KMS-11 (cell line): ENCODE measurements at regions not wholly inside any gene's neighbourhood (a gene's known extent, or its start where the extent isn't known, plus 50 kb on each side); places are given as distances from the start of the nearest gene placed in this dataset.

Experiments
- H2AFZ ChIP-seq: fragments of 200-600 bp; sonication (generic); 2 replicates; pipeline ENCODE4 v1.6.1; 2016; ENCODE audit warnings: antibody characterized with exemption, mixed run types, low read depth
- H3K27ac ChIP-seq: fragments of 200-600 bp; sonication (generic); 2 replicates; pipeline ENCODE4 v1.6.1; 2016; ENCODE audit warnings: mild to moderate bottlenecking, mixed run types
- H3K27me3 ChIP-seq: fragments of 200-600 bp; sonication (generic); 2 replicates; pipeline ENCODE4 v1.6.1; 2017; ENCODE audit warnings: mild to moderate bottlenecking, low read depth, mixed run types, moderate library complexity; ENCODE audit not compliant: insufficient read depth
- H3K36me3 ChIP-seq: fragments of 200-600 bp; sonication (generic); 2 replicates; pipeline ENCODE4 v1.6.1; 2017; ENCODE audit warnings: mild to moderate bottlenecking, mixed run types; ENCODE audit not compliant: insufficient read depth
- H3K4me1 ChIP-seq: fragments of 200-600 bp; sonication (generic); 2 replicates; pipeline ENCODE4 v1.6.1; 2016; ENCODE audit warnings: mild to moderate bottlenecking, low read depth, mixed run types; ENCODE audit not compliant: poor library complexity, severe bottlenecking
- H3K4me2 ChIP-seq: fragments of 200-600 bp; sonication (generic); 2 replicates; pipeline ENCODE4 v1.7.0; 2016; ENCODE audit warnings: mild to moderate bottlenecking, mixed run types
- H3K4me3 ChIP-seq: fragments of 200-600 bp; sonication (generic); IDR thresholded peaks from 2 replicates; pipeline ENCODE4 v1.6.1; 2017; ENCODE audit warnings: low read depth, low read length, mixed read lengths; ENCODE audit not compliant: insufficient read depth
- H3K79me2 ChIP-seq: fragments of 200-600 bp; sonication (generic); 2 replicates; pipeline ENCODE4 v1.6.1; 2016; ENCODE audit warnings: low read depth, mixed run types; ENCODE audit not compliant: insufficient read depth
- H3K9ac ChIP-seq: fragments of 200-600 bp; sonication (generic); 2 replicates; pipeline ENCODE4 v1.6.1; 2016; ENCODE audit warnings: mild to moderate bottlenecking, mixed run types
- H4K20me1 ChIP-seq: fragments of 200-600 bp; sonication (generic); 2 replicates; pipeline ENCODE4 v1.6.1; 2016; ENCODE audit warnings: mild to moderate bottlenecking, mixed run types; ENCODE audit not compliant: insufficient read depth
- TF ChIP-seq, protein P1 (sequence below): fragments of 200-600 bp; sonication (generic); conservative IDR thresholded peaks from 2 replicates; pipeline ENCODE4 v1.6.1; 2017; ENCODE audit warnings: low read depth, mild to moderate bottlenecking, antibody characterized with exemption, low read length, moderate library complexity, mixed read lengths

GRCh38 chr11:104484804-104485554 lies 321.0 kb upstream of the PDGFD start:
- Histone ChIP-seq H3K79me2 (no peaks in the 10 kb centered on the region), H3K4me2 (no peak overlapping the region), H3K27ac (no peak overlapping the region), H2AFZ (no peak overlapping the region), H3K4me1 (no peaks in the 10 kb centered on the region), H3K4me3 (no peak overlapping the region), H3K27me3 (no peaks in the 10 kb centered on the region), H3K36me3 (no peaks in the 10 kb centered on the region), H4K20me1 (no peaks in the 10 kb centered on the region), H3K9ac (no peak overlapping the region)
- TF ChIP-seq, protein P1, sequence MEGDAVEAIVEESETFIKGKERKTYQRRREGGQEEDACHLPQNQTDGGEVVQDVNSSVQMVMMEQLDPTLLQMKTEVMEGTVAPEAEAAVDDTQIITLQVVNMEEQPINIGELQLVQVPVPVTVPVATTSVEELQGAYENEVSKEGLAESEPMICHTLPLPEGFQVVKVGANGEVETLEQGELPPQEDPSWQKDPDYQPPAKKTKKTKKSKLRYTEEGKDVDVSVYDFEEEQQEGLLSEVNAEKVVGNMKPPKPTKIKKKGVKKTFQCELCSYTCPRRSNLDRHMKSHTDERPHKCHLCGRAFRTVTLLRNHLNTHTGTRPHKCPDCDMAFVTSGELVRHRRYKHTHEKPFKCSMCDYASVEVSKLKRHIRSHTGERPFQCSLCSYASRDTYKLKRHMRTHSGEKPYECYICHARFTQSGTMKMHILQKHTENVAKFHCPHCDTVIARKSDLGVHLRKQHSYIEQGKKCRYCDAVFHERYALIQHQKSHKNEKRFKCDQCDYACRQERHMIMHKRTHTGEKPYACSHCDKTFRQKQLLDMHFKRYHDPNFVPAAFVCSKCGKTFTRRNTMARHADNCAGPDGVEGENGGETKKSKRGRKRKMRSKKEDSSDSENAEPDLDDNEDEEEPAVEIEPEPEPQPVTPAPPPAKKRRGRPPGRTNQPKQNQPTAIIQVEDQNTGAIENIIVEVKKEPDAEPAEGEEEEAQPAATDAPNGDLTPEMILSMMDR = no peak

DNA sequence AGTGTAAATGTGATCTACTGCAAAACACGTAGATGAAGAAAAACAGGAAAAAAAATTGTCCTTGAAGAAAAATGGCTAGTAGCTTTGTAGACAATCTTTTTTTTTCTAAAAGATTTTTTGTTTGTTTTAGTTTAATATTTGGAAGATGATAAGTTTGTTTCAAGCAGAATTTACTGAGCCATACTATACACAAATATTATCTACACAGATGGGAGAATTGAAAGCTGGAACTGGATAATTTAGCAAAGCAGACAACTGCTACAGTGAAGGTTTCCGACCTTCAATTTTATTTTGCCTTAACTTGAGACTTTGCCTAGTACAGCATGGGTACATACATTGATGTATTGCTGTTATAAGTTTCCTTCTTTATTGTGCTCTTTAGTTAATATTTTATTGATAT lies 313.0 kb upstream of the PDGFD start:
- no peak overlapping the region for H3K4me2 ChIP-seq
- H3K36me3 ChIP-seq = no peaks in the 10 kb centered on the region
- H4K20me1 ChIP-seq = no peaks in the 10 kb centered on the region
- no peak overlapping the region for H3K4me3 ChIP-seq
- H2AFZ ChIP-seq = no peak overlapping the region
- no peak overlapping the region for H3K27ac ChIP-seq
- TF ChIP-seq, protein P1 = no peak
- H3K9ac ChIP-seq = no peak overlapping the region
- H3K79me2 ChIP-seq = no peaks in the 10 kb centered on the region
- no peaks in the 10 kb centered on the region for H3K4me1 ChIP-seq
- H3K27me3 ChIP-seq = no peaks in the 10 kb centered on the region

GRCh38 chr11:104476454-104476853 lies 312.5 kb upstream of the PDGFD start:
- H4K20me1 ChIP-seq = no peaks in the 10 kb centered on the region
- no peak overlapping the region for H2AFZ ChIP-seq
- no peak overlapping the region for H3K9ac ChIP-seq
- TF ChIP-seq, protein P1 = no peak
- no peak overlapping the region for H3K4me3 ChIP-seq
- no peaks in the 10 kb centered on the region for H3K4me1 ChIP-seq
- H3K36me3 ChIP-seq = no peaks in the 10 kb centered on the region
- H3K27ac ChIP-seq = no peak overlapping the region
- no peaks in the 10 kb centered on the region for H3K79me2 ChIP-seq
- no peak overlapping the region for H3K4me2 ChIP-seq
- no peaks in the 10 kb centered on the region for H3K27me3 ChIP-seq

DNA sequence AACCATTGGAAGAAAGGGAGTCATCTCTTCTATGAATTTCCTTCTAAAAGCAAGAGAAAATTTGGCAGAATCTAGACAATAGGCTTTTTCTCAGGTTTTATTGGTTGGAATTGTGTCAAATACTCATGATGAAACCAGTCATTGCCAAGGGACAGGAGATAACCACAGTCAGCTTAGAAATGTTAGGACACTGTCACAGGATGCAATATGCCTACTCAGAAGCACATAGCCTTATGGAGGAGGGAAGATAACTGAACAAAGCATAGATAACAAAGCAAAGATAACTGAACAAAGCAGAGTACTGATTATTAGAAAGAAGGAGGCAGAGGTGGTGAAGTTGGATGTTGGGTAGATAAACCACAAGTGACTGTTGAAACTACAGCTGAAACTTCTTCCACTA lies 303.5 kb upstream of the PDGFD start:
- Histone ChIP-seq H3K79me2 (no peaks in the 10 kb centered on the region), H4K20me1 (no peaks in the 10 kb centered on the region), H3K27ac (no peak overlapping the region), H3K4me3 (no peak overlapping the region), H3K27me3 (no peaks in the 10 kb centered on the region), H3K4me2 (no peak overlapping the region), H2AFZ (no peak overlapping the region), H3K36me3 (no peaks in the 10 kb centered on the region), H3K4me1 (no peaks in the 10 kb centered on the region), H3K9ac (no peak overlapping the region)
- TF ChIP-seq, protein P1 = no peak
